Activated CD8-positive, alpha-beta T cell treated with anti-CD3 and anti-CD28 coated beads, Interleukin-2, amount 10 ng/mL, durations not matched to agents 7 days and 5 days (primary cell): ENCODE measurements at regions not wholly inside any gene's neighbourhood (a gene's known extent, or its start where the extent isn't known, plus 50 kb on each side); places are given as distances from the start of the nearest gene placed in this dataset.

Experiments
- ATAC-seq: fragments of 150-1000 bp; cut with Tn5 transposase; one replicate; pipeline ENCODE4 v1.10.0; 2021; ENCODE audit warnings: moderate library complexity
- CTCF ChIA-PET: fragments of 350-600 bp; sonication (Branson Sonifier 250); formaldehyde crosslinking; loops from one replicate; lab custom pipeline; 2021; ENCODE audit warnings: antibody characterized with exemption; lab: Charles Lee
- POLR2A ChIA-PET: fragments of 350-600 bp; sonication (Branson Sonifier 250); formaldehyde crosslinking; loops from one replicate; lab custom pipeline; 2021; ENCODE audit warnings: antibody characterized with exemption; lab: Charles Lee
- DNase-seq: peaks from one replicate; pipeline ENCODE4 v3.0.0-alpha.2; 2020
- H3K27ac Mint-ChIP-seq: one replicate; pipeline ENCODE4 v1.8.0; 2021; ENCODE audit warnings: mild to moderate bottlenecking, mixed read lengths
- H3K27me3 Mint-ChIP-seq: one replicate; pipeline ENCODE4 v1.8.0; 2021; ENCODE audit warnings: low read depth, mixed read lengths
- H3K36me3 Mint-ChIP-seq: one replicate; pipeline ENCODE4 v1.8.0; 2021; ENCODE audit warnings: low read depth, mixed read lengths
- H3K4me1 Mint-ChIP-seq: one replicate; pipeline ENCODE4 v1.8.0; 2021; ENCODE audit warnings: low read depth, mixed read lengths
- H3K4me3 Mint-ChIP-seq: one replicate; pipeline ENCODE4 v1.8.0; 2021; ENCODE audit warnings: mild to moderate bottlenecking, mixed read lengths
- H3K9me3 Mint-ChIP-seq: one replicate; pipeline ENCODE4 v1.8.0; 2022; ENCODE audit warnings: mixed read lengths; ENCODE audit not compliant: insufficient read depth

- no peaks in the 10 kb centered on the region for H3K4me1 Mint-ChIP-seq
- no peak for DNase-seq
- H3K9me3 Mint-ChIP-seq = peaks cover 15% of the 10 kb centered on the region
- no peaks in the 10 kb centered on the region for H3K27me3 Mint-ChIP-seq
- no peaks in the 10 kb centered on the region for H3K36me3 Mint-ChIP-seq
- H3K27ac Mint-ChIP-seq = no peak overlapping the region
- POLR2A ChIA-PET = no interaction called here
- no peak overlapping the region for H3K4me3 Mint-ChIP-seq
- no peak for ATAC-seq
- CTCF ChIA-PET = no interaction called here
Measured at GRCh38 chr1:80640978-80641377, 1159.8 kb upstream of the ADGRL2 start.

GRCh38 chr1:80639777-80640533, 1160.8 kb upstream of the ADGRL2 start:
- Mint-ChIP-seq H3K36me3 (no peaks in the 10 kb centered on the region), H3K27me3 (no peaks in the 10 kb centered on the region), H3K9me3 (peaks cover 15% of the 10 kb centered on the region), H3K27ac (no peak overlapping the region), H3K4me3 (no peak overlapping the region), H3K4me1 (no peaks in the 10 kb centered on the region)
- POLR2A ChIA-PET = no interaction called here
- DNase-seq (no peak), ATAC-seq (no peak)
- CTCF ChIA-PET = no interaction called here

GRCh38 chr1:80633947-80634706, 1166.6 kb upstream of the ADGRL2 start:
- no peak for ATAC-seq
- Mint-ChIP-seq H3K4me3 (no peak overlapping the region), H3K4me1 (no peaks in the 10 kb centered on the region), H3K9me3 (peaks cover 15% of the 10 kb centered on the region), H3K27me3 (no peaks in the 10 kb centered on the region), H3K27ac (no peak overlapping the region), H3K36me3 (no peaks in the 10 kb centered on the region)
- POLR2A ChIA-PET = no interaction called here
- CTCF ChIA-PET = no interaction called here
- DNase-seq = no peak

- no peak for ATAC-seq
- H3K4me1 Mint-ChIP-seq = no peaks in the 10 kb centered on the region
Measured at GRCh38 chr1:80632284-80632683, 1168.5 kb upstream of the ADGRL2 start.

GRCh38 chr1:80629304-80629837, 1171.4 kb upstream of the ADGRL2 start:
- POLR2A ChIA-PET = no interaction called here
- H3K27me3 Mint-ChIP-seq = no peaks in the 10 kb centered on the region
- H3K4me3 Mint-ChIP-seq = no peak overlapping the region

More at GRCh38 chr1:80632284-80632683, 1168.5 kb upstream of the ADGRL2 start:
- DNase-seq = no peak
- POLR2A ChIA-PET = no interaction called here
- Mint-ChIP-seq H3K27me3 (no peaks in the 10 kb centered on the region), H3K9me3 (peaks cover 9% of the 10 kb centered on the region), H3K27ac (no peak overlapping the region), H3K4me3 (no peak overlapping the region), H3K36me3 (no peaks in the 10 kb centered on the region)
- CTCF ChIA-PET = no interaction called here

GRCh38 chr1:80624682-80625081, 1176.1 kb upstream of the ADGRL2 start:
- POLR2A ChIA-PET = no interaction called here
- Mint-ChIP-seq H3K36me3 (no peaks in the 10 kb centered on the region), H3K4me1 (no peaks in the 10 kb centered on the region), H3K27ac (no peak overlapping the region), H3K9me3 (peaks cover 9% of the 10 kb centered on the region), H3K27me3 (no peaks in the 10 kb centered on the region), H3K4me3 (no peak overlapping the region)
- no peak for ATAC-seq
- DNase-seq = no peak
- CTCF ChIA-PET = no interaction called here

More at GRCh38 chr1:80629304-80629837, 1171.4 kb upstream of the ADGRL2 start:
- DNase-seq = no peak
- Mint-ChIP-seq H3K9me3 (peaks cover 9% of the 10 kb centered on the region), H3K4me1 (no peaks in the 10 kb centered on the region), H3K36me3 (no peaks in the 10 kb centered on the region), H3K27ac (no peak overlapping the region)
- no peak for ATAC-seq
- CTCF ChIA-PET = no interaction called here

GRCh38 chr1:80607064-80607463, 1193.7 kb upstream of the ADGRL2 start:
- ChIA-PET POLR2A (no interaction called here), CTCF (no interaction called here)
- Mint-ChIP-seq H3K4me1 (no peaks in the 10 kb centered on the region), H3K27ac (no peak overlapping the region), H3K9me3 (peaks cover 12% of the 10 kb centered on the region), H3K36me3 (no peaks in the 10 kb centered on the region), H3K4me3 (no peak overlapping the region), H3K27me3 (no peaks in the 10 kb centered on the region)
- DNase-seq (no peak), ATAC-seq (no peak)

GRCh38 chr1:80594013-80594412, 1206.7 kb upstream of the ADGRL2 start:
- CTCF ChIA-PET = no interaction called here
- DNase-seq (no peak), ATAC-seq (no peak)
- Mint-ChIP-seq H3K9me3 (peaks cover 38% of the 10 kb centered on the region), H3K4me3 (no peak overlapping the region), H3K36me3 (no peaks in the 10 kb centered on the region), H3K4me1 (no peaks in the 10 kb centered on the region), H3K27me3 (no peaks in the 10 kb centered on the region), H3K27ac (no peak overlapping the region)
- POLR2A ChIA-PET = no interaction called here

GRCh38 chr1:80593197-80593596, 1207.5 kb upstream of the ADGRL2 start:
- Mint-ChIP-seq H3K9me3 (peaks cover 30% of the 10 kb centered on the region), H3K4me1 (no peaks in the 10 kb centered on the region), H3K27me3 (no peaks in the 10 kb centered on the region), H3K4me3 (no peak overlapping the region), H3K36me3 (no peaks in the 10 kb centered on the region), H3K27ac (no peak overlapping the region)
- ChIA-PET CTCF (no interaction called here), POLR2A (no interaction called here)
- ATAC-seq = no peak
- DNase-seq = no peak

- H3K36me3 Mint-ChIP-seq = no peaks in the 10 kb centered on the region
- no peaks in the 10 kb centered on the region for H3K4me1 Mint-ChIP-seq
- H3K27ac Mint-ChIP-seq = no peak overlapping the region
- CTCF ChIA-PET = interaction anchor here (0.6 kb wide), 1 partner anchor 56 kb away, joined by 3 read pairs; no protein-coding TSS in a partner anchor
- ATAC-seq (no peak), DNase-seq (no peak)
- POLR2A ChIA-PET = no interaction called here
- no peaks in the 10 kb centered on the region for H3K27me3 Mint-ChIP-seq
- no peak overlapping the region for H3K4me3 Mint-ChIP-seq
- H3K9me3 Mint-ChIP-seq = peaks cover 6% of the 10 kb centered on the region
Measured at GRCh38 chr1:80582980-80583379, 1217.8 kb upstream of the ADGRL2 start.

GRCh38 chr1:80579055-80579454, 1221.7 kb upstream of the ADGRL2 start:
- no peaks in the 10 kb centered on the region for H3K4me1 Mint-ChIP-seq
- ChIA-PET POLR2A (no interaction called here), CTCF (no interaction called here)
- DNase-seq (no peak), ATAC-seq (no peak)
- no peaks in the 10 kb centered on the region for H3K27me3 Mint-ChIP-seq
- H3K9me3 Mint-ChIP-seq = peaks cover 6% of the 10 kb centered on the region
- H3K27ac Mint-ChIP-seq = no peak overlapping the region
- H3K36me3 Mint-ChIP-seq = no peaks in the 10 kb centered on the region
- no peak overlapping the region for H3K4me3 Mint-ChIP-seq

GRCh38 chr1:80566867-80567266, 1233.9 kb upstream of the ADGRL2 start:
- DNase-seq (no peak), ATAC-seq (no peak)
- Mint-ChIP-seq H3K4me3 (no peak overlapping the region), H3K36me3 (no peaks in the 10 kb centered on the region), H3K9me3 (peaks cover 3% of the 10 kb centered on the region), H3K4me1 (no peaks in the 10 kb centered on the region), H3K27ac (no peak overlapping the region), H3K27me3 (no peaks in the 10 kb centered on the region)
- CTCF ChIA-PET = no interaction called here
- POLR2A ChIA-PET = no interaction called here
